Skin of body (tissue), 1 donor: ENCODE measurements at regions not wholly inside any gene's neighbourhood (a gene's known extent, or its start where the extent isn't known, plus 50 kb on each side); places are given as distances from the start of the nearest gene placed in this dataset.

Experiments used
- DNase-seq: peaks from one replicate; lab custom pipeline; 2025; lab: John Stamatoyannopoulos, UW

DNA sequence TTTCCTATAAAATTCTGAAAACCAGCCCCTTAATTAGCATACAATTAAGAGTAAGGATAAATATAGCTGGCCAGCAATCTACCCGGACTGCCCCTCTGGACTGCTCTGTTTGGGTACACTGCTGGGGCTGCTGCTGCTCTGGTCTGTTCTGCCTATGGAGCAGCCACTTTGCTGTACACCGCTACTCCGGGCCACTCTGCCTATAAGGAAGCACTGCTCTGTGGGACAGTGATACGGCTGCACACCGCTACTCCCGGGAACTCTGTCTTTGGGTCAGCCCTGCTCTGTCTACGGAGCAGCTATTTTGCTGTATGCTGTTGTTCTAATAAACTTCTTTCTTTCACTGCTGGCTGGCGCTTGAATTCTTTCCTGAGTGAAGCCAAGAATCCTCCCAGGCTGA, 316.5 kb upstream of the PLSCR5 start:
- no peak for DNase-seq

DNA sequence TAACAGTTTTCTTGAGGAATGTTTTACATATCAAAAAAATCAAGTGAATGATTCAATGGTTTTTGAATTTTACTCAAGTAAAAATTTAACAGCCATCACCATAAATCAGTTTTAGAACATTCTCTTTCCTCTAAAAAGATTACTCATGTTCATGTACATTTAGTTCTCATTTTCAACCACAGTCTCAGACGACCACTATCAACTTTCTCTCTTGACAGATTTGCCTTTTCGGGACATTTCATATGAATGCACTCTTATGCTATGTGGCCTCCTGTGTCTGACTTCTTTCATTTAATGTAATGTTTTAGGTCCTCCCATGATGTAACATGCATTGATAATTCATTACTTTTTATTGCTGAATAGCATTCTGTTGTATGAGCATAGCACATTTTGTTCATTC, 309.3 kb upstream of the PLSCR5 start:
- DNase-seq, result no peak

DNA sequence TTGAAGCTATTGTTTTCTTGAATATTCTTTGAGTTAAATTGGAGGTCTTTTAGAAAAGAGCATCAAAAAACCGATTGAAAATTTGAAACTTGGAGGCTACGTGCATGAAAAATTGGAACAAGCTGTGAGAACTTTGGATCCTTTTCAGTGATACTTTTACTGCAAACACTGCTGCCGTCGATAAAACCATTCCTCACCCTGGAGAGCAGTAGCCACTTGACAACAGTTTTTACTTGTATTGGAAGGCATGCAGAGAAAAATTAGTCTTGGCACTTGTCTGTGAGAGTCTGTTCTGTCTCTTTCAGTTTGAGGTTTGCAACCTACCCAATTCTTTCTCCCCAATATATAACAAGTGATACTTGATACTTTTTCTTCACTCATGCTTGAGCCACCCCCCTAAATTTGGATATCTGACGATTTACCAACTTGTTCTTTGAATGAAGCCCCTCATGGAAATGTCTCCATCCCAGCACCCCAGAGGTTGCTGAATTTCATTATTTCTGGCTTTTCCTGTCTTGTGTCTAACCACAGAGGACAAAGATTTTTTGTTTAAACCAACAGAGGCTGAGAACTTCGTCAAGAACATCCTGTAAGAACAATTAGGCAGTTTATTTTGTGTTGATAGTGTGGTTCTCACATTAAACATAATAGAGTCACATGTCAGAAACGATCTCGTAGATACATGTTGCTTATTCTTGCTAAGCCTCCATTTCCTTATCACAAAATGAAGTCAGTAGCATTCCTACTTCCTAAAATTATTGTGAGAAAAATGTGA, 307.3 kb upstream of the PLSCR5 start:
- no peak for DNase-seq

DNA sequence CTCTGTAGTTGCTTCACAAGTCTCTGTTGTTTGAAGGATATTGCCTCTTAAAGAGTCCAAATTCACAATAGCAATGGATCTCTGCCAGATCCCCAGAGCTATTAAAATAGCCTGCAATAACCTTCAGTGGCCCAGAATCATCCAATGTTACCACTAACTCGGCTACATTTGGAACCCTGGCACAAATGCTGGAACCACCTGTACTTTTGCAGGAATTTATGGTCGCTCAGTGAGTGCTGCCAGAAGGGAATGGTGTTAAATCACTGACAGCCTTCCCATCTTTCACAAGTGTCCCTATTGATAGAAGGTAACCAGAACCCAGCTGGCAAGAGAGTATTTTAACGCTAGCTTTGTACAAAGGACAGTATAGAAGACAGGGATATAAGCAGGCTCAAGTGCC, 298.8 kb upstream of the PLSCR5 start:
- DNase-seq, result no peak

DNA sequence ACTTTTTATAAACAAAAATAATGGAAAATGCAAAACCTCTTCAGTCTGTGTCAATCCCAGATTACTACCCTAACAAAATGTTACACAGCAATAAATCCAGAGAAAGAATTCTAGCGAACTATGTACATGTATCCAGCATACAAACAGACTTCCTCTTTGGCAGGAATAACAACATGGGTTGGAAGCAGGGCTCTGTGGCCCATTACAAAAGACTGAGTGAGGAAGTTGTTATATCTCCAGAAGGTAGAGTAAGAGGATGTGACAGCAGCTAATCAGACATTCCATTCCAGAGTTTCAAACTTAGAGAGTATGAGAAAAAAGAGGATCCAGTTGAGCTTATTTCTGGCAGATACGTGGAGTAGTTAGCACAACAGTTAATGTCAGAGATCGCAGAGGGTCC, 294.0 kb upstream of the PLSCR5 start:
- no peak for DNase-seq

DNA sequence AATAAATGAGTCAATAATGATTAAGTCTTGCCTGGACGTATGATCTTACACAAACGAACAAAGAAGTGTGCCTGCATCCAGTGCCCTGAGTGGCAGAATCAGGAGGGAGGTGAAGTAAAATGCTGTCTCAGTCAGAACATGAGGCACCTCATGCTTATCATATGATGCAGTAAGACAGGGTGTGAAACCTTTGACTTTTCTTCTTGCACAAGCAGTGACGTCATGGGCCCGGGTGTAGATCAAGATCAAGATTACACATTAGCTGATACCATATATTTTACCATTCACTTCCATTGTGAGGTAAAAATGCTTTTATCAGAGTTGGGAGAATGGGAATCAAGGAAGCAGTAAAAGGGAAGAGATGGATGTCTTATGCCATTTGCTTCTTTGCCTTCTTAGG, 291.6 kb upstream of the PLSCR5 start:
- no peak for DNase-seq

DNA sequence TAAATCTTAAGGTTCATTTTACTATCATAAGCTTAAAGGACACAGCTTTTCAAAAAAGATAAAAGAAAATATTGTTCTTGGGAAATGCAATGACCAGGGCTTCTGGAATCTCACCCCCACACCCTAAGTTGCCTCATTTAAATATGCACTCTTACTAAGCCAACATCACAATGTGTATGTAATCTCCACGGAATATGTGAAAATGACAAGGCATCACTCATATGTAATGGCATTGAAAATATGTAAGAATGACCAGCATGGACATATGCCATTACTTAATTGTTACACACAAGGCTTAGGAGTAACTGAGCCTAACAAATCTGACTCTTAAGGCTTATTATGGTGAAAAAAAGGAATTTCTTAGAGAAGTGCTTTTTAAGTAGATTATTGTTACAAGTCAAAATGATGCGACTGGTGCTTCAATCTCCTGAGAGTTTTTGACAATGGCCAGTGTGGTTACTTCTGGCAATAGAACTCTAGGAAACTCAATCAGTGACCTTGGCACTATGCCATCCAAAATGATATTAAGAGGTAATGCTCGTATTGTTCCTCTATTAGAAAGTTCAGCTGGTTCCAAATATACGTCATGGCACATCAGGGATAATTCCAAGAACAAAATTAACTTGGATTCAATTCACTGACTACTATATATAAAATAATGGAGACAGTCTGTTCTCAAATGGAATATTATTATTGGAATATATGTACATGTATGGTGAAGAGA, 290.0 kb upstream of the PLSCR5 start:
- no peak for DNase-seq

DNA sequence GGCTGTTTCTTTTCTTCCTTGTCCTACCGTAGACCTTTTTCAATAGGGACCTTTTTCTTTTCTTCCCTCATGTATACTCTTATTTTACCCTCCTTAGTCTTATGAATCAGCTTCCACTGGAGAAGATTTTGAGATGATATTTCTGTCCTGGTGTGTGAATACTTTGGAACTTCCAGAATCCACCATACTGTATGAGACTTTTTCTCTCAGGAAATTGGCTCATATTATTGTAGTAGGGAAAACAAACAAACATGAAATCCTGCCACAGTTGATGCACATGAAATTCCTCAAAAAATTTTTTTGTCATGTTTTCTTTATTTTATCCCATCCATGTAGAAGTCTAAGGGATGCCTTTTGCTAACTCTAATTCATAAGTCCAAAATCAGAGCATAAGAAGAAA, 289.3 kb upstream of the PLSCR5 start:
- no peak for DNase-seq

DNA sequence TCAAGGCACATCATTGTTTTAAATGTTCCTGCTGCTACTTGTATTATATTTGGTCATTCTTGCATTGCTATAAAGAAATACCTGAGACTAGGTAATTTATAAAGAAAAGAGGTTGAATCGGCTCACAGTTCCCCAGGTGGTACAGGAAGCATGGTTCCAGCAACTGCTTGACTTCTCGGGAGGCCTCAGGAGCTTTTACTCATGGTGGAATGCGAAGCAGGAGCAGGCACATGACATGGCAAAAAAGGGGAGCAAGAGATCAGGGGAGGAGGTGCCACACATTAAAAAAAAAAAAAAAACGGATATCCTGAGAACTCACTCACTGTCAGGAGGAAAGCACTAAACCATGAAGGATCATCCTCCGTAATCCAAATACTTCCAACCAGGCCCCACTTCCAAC, 286.9 kb upstream of the PLSCR5 start:
- no peak for DNase-seq

DNA sequence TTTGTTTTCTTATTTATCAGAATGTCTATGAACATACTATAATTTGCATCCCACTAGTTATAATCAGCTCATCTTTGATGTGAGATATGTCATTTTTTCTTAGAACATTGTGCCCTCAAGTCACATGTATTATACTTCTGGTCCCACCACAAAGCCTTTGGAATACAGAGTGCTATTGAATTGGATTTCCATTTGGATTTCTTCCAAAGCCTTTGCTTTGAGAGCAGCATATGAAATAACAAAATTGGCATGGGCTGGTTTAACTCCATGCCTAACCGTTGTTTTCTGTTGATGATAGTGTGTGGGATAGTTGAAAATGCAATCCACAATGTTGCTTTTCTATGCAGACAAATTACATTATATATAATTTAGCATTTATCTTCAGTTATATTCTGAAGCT, 284.5 kb upstream of the PLSCR5 start:
- no peak for DNase-seq

DNA sequence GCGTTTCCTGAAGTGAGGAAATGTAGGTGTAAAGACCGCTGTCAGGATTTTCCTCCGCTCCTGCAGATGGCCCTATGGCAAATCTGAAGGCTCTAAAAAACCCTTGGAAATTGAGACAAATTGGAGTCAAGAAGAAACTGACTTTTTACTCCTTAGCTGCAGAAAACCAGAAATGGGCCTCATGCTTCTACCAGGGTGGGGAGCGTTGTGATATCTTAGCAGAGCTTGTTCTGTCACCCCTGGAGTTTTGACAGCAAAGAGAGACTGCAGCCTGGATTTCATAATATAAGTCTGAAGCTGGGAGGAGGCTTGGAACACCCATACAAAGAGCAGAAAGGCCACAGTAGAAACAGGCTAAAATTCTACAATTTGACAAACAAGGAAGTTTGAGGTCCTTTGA, 283.0 kb upstream of the PLSCR5 start:
- no peak for DNase-seq

DNA sequence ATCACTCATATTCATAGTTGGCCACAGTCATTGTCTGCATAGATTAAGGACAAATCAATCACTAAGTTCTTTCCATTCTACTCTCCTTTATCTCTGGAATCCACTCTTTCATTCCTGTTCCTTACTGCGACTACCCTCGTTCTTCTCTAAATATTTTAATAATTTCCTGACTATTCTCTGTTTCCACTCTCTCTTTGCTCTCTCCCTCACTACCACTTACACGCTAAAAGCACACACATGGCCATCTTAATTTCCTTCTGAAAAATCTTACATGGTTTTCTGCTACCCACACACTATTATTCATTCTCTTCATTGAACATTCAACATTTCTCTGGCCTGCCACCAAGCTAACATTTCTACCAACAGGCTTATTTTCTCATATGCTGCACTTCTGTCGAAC, 279.6 kb upstream of the PLSCR5 start:
- DNase-seq, result no peak

DNA sequence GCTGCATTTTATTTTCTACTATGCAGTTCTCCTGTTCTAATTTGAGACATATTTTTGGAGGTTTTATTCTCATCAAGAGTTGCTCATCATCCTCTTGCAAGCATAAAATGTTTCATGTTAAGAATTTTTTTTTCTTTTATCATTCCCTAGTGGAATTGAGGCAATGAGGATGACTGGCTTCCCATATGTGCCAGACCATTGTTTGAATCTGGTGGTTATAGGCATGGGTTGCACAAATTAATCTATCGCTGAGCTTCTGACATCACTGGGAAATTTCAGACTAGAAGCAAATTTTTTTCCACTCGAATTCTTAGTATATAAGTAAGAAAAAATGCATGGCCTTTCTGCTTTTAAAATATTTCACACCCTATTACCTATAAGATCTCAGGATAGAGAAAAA, 279.1 kb upstream of the PLSCR5 start:
- DNase-seq, result no peak

DNA sequence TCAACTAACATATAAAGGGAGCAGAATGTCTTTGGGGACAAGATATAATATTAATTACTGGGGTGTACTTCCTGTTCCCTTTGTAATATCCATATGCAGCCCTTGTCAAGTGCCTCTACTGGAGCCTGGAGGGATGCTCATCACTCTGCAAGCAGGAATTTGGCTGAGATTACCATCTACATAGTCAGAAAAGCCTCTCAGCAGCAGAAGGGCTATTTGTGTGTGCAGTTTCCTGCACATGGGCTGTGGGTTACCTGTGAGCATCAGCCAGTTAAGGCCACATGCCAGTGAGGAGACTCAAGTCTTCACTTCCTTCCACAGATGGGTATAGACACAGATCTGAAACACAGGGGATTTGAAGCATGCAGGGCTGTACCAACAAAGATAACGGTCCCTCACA, 278.1 kb upstream of the PLSCR5 start:
- DNase-seq, result no peak

DNA sequence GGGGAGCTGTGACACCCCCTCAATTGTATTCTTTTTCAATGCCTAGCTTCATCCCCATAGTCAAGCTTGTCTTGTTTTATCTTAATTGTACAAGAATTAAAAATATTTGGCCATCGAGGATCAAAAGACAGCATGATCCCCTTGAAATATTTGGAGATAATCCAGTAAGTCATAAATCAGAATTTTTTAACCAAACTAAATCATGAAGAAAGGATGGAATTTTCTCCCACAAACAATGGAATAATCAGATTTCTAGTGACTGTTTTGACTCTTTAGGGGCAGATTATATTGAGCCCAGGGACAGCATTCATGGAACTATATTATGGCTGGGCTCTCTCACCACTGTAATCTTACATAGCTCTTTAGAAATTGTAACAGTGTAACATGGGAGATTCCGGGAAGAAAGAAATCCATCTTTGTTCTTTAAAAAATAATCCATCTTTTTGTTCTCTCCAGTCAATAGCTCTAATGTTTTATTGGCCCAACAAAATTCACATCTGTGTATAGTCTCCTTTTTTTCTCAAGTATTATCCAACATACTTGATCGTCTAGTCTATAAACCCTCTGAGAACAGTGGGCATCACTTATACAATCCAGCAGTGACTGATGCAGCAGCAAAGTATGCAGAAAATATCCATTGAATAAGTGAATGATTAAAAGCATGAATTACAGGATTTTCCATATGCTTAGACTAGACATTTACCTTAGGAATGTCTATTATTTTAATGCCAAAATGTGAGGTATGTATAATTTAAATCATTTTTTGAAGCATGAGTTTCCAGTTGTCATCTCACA, 277.0 kb upstream of the PLSCR5 start:
- no peak for DNase-seq

DNA sequence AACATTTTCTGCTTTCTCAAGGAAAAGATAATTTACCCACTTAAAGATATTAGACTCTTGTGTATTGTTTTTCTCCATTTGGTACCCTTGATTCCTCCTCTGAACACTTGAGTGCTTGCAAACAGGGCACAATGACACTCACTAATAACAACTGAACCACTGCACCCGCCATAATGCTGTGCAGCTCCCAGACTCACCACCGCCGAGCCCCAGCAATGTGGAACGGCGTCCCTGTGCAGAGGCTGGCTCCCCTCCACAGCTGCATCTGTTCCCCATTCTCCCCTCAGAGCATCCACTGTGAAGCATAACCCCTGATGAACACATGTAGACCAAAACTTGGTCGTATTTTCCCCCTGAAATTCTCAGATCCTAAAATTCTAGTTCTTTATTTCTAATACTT, 276.2 kb upstream of the PLSCR5 start:
- no peak for DNase-seq

DNA sequence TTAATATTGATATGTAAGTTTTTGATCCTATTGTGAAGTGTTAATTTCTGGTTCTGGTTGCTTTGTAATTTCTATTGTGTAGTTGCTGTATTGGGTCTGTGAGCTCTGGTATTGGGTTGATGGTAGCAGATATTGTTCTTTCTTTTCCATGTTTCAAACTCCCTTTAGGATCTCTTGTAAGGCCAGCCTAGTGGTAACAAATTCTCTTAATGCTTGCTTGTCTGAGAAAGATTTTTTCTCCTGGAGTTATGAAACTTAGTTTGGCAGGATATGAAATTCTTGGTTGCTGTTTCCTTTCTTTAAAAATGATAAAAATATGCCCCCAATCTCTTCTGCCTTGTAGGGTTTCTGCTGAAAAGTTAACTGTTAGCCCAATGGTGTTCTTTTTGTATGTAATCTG, 268.6 kb upstream of the PLSCR5 start:
- no peak for DNase-seq

DNA sequence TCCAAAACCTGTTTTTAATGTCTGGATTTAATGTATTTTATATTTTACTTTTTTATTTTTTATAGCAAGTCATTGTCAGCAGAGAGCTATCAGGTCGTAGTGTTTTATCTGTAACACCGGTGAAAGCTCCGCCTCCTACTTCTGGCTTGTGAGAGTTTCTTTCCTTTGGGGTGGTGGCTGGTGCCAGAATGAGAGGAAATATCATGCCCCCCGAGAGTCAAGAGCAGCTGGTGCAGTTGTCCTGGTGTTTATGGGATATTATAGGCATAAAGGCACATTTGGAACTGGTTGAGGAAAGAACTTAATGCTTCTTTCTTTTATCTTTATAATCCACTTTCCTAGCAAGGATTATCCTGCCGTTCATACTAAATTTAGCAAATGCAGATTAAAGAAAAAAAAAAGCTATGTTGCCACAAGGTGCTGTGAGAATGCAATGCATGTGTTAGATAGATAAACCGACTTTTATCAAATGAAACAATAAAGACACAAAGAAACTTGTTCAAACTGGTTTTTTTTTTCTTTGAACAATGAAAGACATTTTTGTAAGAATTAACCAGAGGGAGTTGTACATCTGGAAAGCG, 260.1 kb upstream of the PLSCR5 start:
- no peak for DNase-seq

DNA sequence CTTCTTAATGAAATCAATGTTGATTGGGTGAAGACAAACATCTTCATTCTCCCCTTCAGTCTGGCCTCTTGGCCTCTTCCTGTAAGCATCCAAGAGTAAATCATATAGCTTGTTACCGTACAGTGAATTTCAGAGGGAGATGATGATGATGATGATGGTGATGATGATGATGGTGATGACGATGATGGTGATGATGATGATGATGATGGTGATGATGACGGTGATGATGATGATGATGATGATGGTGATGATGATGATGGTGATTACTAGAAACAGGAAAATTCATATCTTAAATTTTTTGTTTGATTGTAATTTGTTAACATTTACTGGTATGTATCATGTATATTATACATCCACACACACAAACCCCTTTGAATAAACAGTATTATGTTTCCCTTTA, 256.1 kb upstream of the PLSCR5 start:
- DNase-seq, result no peak

DNA sequence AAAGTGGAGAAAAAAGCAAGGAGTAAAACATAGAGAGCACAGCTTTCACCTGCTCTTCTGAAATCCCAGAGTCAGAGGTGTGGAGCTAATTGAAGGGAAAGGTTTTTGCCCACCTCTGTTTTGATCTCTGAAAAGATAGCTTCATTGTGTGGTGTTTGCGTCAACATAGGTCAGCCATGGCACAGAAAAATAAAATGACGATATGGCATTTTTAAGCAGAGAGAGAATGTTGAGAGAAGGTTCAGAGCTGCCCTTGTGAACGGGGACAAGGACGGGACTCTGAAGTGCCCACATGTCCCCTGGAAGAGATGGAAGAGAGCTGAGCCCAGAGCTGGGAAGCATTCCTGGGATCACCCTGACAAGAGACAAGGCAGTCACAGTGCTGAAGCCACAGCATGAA, 249.4 kb upstream of the PLSCR5 start:
- no peak for DNase-seq

DNA sequence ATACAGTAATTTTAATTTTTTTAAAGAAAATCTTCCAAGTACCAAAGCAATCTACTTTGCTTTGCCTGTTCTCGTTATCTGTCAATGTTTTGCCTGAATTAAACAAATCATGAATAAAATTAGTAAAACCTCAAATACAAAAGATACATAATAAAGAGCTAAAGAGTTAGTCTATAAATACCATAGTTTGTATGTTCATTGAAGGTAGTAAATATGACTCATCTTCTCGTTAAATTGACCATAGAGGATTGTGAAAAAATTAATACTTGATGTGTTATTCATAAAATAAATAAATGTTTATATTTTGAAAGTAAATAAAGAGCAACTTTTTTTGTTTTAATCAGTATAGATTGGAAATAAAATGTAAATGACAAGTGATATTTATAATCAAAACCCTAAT, 246.5 kb upstream of the PLSCR5 start:
- no peak for DNase-seq

DNA sequence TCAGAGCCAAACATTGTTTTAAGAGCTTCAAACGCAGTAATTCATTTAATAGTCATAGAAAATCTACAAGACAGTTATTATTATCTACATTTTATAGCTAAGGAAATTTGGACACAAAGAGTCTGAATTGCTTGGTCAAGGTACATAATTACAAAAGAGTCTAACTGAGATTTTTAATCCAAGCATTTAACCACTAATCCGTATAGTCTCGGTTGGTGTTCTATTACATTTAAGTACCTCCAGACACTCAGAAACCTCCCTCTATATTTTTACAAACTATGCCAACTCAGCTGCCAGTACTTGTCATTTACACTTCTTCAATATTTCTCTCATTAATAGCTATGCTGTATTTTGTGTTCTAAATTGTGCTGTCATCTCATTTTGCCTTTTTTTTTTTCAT, 240.2 kb upstream of the PLSCR5 start:
- DNase-seq, result no peak
